GM13976 (cell line): ENCODE measurements at regions not wholly inside any gene's neighbourhood (a gene's known extent, or its start where the extent isn't known, plus 50 kb on each side); places are given as distances from the start of the nearest gene placed in this dataset.

Experiments
- DNase-seq: peaks from one replicate; pipeline ENCODE4 v3.0.0; 2012; ENCODE audit warnings: low spot score
- CTCF ChIP-seq: IDR thresholded peaks from 2 replicates; pipeline ENCODE4 v1.5.1; 2012; ENCODE audit warnings: borderline replicate concordance, mild to moderate bottlenecking; ENCODE audit not compliant: insufficient read depth; ENCODE audit errors: extremely low read depth, missing control alignments, control extremely low read depth
- in situ Hi-C: fragments of 300-500 bp; cut with MboI; formaldehyde crosslinking; loops from one replicate; pipeline ENCODE4 v1.12.0; 2022; ENCODE audit warnings: low sequenced_read_pairs, mixed read lengths, inconsistent platforms; ENCODE audit not compliant: unreplicated experiment

DNA sequence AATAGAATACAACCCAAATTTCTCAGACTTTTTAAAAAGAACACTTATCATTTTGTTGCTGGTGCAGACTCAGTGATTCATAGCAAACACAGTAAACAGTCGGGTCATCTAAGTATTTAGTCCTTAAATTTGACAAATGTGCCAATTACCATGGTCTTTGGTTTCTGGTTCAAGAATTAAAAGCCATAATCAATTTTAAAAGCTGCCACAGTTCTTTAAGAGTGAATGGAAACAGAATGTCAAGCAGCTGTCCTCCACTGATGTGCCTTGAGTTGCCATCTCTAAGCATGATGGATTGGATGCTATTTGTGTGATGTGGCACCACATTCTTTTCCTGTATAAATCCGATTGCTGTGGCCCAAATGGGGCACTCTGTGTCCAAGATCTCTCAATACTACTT, 67.2 kb upstream of the MLIP start:
- DNase-seq, result no peak
- in situ Hi-C loops, result no loop called here
- TF ChIP-seq CTCF, result no peak

DNA sequence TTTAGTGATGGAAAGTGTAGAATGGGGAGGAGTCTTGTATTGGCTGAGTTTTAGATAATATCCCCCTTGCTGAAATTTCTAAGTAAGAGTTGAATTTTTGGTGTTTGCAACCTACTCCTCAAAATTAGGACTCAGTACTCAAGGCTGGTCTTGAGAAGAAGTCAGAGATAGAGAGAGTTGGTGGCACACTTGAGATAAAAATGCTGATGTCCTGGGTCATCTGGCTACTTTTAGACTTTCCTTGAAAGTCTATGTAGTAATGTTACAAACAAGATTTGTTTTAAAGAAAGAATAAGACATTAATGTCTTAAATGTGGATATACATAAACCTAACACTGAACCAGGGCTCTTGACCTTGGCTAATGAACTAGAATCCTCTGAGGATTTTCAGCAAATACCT, 62.5 kb upstream of the MLIP start:
- in situ Hi-C loops, result no loop called here
- DNase-seq, result no peak
- TF ChIP-seq CTCF, result no peak

DNA sequence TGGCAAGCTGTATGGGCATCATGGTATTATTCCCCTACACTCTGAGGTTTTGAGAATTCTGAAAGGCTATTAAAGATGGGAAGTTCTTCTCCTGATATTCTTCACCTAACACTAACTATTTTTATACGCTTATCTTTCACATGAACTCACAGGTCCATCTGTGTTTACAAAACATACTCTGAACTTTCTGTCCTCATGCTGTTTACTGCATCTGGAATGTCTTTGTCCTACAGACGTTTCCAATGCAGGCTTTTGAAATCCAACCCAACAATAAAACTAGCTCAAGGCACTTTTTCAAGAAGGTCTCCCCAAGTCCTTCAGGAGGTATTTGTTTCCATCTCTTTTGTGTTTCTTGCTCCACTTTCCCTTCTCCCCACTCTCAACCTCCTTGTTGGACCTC, 60.5 kb upstream of the MLIP start:
- DNase-seq, result no peak
- in situ Hi-C loops, result no loop called here
- no peak for TF ChIP-seq CTCF

- DNase-seq, result no peak
- in situ Hi-C loops, result no loop called here
- TF ChIP-seq CTCF, result no peak
Observed at GRCh38 chr6:54053881-54054391, 57.3 kb upstream of the MLIP start.

- no peak for TF ChIP-seq CTCF
- in situ Hi-C loops, result no loop called here
- DNase-seq, result no peak
Observed at GRCh38 chr6:54056105-54056504, 55.1 kb upstream of the MLIP start.

DNA sequence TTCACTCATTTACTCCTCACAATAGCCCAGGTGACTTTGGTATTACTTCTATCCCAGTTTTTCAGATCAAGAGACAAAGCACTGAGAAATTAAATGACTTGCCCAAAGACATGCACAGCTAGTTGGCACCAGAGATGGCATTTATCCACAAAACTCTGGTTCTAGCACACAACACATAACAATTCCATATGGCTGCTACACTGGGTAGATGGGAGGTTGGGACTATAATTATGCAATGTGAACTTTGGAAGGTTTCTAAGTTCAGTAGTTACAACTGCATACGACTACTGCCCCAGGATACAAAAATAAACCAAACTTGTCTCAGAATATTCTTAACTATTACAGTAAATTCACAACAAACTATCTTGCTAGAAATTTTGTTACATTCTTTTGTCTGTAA, 54.2 kb upstream of the MLIP start:
- in situ Hi-C loops, result no loop called here
- no peak for DNase-seq
- no peak for TF ChIP-seq CTCF

- in situ Hi-C loops, result no loop called here
- no peak for DNase-seq
- TF ChIP-seq CTCF, result no peak
Observed at GRCh38 chr6:54058236-54058635, 53.0 kb upstream of the MLIP start.
